DMS 273 treated with DMSO at 0.1 percent for 48 hours (cell line): ENCODE measurements at regions not wholly inside any gene's neighbourhood (a gene's known extent, or its start where the extent isn't known, plus 50 kb on each side); places are given as distances from the start of the nearest gene placed in this dataset.

Experiments
- DNase-seq: peaks from one replicate; lab custom pipeline; 2025; lab: John Stamatoyannopoulos, UW

DNA sequence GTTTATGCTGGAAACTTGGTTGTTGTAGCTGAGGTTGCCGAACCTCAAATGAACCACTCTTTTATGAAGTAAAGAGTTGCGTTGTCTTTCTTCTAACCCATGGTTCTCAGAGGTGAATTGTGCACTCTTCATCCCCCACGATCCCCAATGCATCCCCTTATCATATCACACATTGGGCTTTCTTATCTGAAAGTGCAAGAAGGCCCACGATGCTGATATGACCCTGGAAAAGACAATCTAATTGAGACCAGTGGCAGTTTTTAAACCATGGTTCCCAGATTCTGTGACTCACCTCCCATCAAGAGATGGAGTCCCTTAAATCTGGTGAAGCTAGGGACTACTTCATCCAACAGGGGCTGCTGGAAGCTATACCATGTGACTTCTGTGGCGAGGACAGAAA is 156.3 kb upstream of the IRX3 start:
- no peak for DNase-seq

DNA sequence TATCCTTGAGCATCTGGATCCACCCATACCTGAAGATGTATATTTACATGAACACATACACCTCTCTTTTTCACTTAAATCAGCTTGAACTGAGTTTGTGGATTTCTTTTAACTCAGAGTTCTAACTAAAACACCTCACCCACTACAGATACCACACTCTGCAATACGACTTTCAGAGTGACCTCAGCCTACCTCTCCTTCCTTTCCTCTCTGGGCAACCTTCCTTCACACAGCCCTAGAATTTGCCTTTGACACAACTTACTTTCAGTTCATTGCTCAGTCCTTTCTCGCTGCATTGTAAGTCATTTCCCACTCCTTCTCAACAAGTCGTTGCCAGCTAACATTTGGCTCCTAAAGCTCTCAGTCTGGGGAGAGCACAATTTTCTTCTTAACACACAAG is 151.9 kb upstream of the IRX3 start:
- DNase-seq, result no peak

DNA sequence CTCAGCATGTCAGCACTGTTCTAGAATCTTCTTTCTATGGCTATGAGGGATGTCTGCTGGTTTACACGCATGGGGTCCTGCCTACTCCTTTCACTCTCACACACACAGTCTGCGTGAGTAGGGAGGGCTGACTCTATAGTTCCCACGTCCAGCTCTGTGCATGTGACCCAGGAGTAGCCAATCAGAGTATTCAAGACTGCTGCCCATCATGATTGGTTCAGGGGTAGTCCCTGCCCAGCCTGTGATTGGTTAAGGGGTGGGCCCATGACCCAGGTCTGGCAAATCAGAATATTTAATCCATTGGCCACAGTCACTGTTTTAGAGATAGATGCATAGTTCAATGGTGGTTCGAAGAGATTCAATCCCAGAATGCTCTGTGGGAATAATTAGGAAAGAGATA is 151.3 kb upstream of the IRX3 start:
- no peak for DNase-seq

DNA sequence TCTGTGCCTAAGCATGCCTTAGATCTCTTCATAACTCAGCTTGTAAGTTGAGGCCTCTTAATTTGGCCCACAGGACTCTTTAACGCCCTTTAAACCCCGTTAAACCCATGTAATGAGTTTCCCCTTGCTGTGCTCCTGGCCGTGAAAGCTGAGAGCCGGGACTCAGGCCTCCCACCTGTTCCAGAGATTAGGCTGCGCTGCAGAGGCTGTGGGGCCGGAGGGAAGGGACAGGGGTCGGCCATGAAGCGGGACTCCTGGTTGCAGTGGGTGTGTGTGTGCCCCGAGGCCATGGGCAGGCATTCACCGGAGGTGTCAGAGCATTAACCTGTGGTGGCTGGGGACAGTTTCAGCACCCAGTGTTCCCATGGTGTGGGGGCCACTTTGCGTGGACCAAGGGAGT is 150.8 kb upstream of the IRX3 start:
- no peak for DNase-seq

DNA sequence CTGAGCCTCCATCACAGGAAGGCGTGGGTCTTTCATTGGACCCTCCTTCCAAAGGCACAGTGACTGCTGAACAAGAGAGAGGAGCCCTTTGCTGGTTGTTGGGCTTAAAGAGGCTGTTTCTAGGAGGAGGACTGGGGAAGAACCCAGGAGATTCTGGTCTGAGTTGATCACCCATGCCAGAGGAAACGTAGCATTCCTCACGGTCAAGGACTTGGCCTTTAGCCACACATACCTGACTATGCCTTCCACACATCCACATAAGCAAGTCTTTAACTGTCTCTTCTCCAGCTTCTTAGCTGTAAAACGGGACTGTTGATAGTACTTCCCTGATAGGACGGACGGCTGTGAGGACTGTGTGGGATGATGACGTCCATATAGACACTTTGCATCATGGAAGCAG is 149.8 kb upstream of the IRX3 start:
- no peak for DNase-seq

DNA sequence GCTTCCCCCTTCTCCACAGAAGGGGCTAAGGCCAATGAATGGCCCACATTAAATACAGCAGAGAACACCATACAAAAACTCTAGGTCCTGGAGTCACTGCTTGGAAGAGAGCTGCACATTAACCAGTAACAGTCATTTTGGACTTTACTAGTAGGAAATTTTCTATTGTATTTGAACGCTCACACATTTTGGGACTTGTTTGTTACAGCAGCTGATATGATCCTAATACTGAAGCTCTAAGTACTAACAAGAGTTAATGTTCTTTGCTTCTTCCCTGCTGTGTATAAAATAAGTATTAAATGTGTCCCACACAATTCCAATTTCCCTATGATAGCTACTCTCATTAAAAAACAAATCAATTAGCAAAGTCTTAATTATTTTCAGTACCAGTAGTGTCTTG is 148.3 kb upstream of the IRX3 start:
- DNase-seq, result no peak

DNA sequence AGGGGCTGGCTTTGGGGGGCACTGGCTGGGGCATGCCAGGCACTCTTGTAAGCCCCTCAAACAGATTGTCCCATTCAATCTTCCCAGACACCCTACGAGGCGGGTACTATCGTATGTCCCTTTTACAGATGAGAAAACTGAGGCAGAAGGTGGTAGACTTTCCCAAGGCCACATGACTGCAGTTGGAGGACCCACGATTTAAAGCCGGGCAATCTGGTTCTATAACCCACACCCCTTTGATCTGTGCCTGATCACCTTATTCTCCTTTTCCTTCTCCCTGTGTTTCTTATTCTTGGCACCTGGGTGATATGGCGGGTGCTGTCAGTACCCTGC is 146.3 kb upstream of the IRX3 start:
- DNase-seq, result no peak

DNA sequence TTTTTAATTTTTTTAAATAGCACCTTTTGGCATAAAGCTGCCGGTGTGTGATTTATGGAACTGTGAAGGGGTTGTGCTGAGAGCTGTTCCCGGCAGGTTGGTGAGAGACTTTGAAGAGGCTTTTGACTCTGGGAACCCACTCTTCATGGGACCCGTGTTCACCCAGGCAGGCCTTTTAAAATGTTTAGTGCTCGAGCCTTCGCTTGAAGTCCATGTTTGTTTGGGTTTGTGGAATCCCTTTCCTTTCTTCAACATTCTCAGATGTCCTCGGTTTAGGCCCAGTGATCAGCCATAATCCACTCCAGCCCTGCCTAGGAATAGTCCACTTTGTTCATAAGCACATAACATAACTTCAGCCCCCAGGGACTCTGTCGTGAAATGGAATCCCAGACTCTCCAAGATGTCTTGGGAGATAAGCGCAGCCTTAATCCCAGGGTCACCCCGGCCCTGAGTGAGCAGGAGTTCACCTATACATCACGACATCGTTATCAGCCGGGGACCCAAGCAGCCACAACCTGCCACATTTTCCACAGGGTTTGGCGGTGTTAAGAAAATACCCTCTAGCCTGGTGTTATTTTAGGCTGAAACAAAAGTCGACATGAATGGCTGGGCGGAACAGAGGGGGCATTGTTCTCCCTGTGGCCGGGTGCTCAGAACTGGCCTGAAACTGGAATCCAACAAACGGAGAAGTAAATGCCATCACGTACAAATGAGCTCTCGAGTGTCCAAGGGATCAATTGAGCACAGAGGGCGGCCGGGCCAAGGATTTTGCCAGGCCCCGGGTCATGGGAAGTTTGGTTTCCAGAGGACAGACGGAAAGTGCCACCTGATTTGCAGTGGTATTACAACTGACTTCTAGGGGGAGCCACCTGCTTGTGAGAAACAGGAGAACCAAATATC is 145.7 kb upstream of the IRX3 start:
- DNase-seq, result no peak

DNA sequence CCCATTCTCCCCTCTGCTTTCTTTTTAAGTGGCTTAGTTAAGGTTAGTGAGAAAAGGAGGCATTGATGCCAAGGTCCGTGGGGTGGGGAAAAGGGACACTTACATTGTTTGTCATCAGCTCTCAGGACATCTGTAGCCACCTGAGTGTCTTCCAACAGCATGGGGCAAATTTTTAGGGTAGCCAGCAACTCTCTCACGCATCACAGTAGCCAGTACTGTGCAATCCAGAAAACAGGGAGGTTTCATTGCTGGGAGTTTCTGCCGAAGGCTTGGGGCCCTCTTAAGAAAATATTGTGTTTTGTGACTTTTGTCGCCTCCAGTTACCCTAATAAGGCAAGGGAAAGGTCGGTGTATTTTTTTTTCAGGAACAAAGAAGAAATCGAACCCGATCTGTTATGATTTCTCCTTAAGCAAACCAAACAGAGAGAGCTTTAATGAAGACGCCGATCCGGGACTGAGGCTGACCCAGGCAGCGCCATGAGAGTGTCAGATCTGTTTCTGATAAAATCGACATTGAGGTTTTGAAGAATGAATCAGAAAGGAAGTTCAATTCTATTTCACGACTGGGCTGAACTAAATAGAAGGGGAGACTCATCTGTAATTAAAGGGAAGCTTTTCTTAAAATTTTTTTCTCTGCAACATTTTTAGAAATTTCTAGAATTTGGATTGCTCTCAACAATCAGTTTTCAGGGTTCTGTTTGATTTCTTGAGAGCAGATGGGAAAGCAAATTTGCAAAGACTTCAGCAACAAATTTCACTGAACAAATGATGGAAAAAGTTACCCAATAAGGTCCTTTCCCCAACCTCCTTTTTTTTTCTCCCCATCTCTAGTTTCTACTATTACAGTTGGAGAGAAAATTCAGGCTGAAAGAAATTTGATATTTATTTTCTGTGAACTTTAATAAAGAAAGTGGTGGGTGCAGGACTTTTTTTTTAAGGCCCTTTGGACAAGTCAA is 144.7 kb upstream of the IRX3 start:
- DNase-seq, result no peak

DNA sequence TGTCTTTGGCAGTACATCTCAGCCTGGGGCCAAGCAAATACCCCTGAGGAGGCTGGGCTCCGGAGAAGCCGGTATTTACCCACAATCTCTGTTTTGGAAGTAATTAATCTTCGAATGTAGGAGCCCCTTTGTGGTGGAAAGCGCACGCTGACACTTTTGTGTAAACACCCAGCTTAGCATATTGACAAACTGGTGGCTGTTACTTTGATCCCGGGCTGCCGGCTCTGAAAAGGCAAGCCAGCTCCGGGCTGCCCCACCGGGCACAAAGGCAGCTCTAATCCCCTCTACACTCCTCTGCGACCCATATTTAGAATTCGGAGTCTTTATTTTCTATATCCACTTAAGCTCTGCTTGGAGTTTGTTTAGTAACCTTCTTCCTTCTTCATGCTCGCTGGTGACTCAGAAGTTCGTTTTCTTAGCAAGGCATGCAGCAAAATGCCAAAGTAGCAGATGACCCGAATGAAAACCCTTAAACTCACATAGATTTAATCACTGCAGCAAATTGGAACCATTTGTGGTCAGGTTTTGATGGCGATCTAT is 144.0 kb upstream of the IRX3 start:
- no peak for DNase-seq

DNA sequence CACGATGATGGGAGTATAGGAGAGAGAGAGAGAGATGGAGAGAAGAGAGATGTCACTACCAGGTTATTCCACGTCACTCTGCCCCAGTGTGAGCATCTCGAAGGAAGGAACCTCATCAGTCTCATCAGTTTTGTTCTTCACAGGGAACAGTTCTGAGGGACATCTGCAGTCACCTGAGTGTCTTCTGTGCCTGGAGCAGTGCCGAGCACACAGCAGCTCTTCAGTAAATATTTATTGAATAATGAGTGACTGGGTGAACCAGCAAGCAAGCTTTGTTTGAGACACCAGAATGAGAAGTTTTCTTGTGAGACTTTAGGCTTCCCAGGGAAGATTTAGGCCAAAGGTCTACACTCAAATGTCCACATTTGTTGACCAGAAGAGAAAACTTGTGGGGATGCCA is 142.4 kb upstream of the IRX3 start:
- no peak for DNase-seq

DNA sequence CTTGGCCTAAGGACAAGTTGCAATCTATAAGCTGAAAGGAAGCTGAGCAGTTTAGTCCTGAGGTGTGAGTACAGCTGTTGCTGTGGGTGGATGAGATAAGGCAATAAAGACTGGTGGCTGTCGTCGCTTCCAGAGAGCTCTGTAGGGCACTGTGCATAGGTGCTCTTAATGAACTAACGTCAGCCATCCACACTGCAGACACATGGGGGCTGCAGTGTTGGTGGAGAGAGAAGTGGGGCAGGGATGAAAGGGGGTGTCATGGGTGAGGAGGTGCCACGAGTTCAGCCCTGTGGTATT is 139.9 kb upstream of the IRX3 start:
- DNase-seq, result no peak

DNA sequence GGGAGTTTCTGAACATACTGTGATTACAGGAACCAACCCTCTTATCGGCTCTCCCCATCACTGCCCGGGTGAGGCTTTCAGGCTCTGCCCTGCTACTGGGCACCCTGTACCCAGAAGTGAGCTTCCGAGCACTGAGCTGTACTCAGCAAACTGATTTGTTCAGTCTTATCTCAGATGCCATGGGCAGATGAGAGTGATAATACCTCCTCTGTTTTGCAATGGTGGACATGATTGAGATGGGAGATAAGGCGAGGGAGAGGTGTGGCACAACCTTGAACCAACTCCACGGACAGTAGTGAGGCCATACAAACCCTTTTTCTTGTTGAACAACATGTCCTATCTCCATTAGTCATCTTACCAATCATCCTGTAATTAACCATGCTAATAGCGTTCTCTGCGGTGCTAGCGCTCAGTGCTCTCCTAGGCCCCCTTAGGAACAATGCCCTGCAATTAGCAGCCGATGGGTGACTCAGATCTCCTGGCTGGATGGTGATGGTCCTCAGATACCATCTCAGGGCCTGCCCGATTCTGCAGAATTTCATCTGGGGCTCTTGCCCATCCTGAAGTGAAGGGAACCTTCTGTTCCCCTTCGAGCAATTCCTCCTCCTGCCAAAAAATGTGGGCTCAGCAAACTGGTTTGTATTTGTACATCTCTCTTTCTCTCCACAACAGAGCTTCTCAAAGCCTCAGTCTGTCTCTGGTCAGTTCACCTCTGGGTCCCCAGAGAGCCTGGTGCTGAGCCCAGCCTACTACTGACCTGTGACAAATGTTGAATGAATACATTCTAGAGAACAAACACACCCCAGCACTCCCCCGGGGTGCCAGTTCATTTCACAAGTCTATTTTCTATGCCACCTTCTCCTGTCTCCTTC is 139.3 kb upstream of the IRX3 start:
- DNase-seq, result no peak

DNA sequence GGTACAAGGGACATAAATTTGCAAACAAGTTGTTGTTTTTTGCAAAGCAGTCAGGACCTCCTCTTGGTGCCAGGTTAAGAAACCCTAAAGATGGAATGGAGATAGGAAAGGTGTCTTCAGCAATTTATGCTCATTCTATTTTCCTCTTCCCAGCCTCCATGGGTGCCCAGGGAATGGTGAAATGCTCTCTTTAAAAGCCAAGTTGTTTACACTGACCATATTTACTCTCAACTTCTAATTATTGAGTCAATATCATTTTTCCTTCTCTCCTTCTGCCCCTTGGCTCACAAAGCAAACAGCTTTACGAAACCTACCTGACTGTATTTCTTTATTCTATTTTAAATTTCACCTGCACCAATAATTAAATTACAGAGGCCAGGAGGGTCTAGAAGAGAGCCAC is 138.5 kb upstream of the IRX3 start:
- no peak for DNase-seq

DNA sequence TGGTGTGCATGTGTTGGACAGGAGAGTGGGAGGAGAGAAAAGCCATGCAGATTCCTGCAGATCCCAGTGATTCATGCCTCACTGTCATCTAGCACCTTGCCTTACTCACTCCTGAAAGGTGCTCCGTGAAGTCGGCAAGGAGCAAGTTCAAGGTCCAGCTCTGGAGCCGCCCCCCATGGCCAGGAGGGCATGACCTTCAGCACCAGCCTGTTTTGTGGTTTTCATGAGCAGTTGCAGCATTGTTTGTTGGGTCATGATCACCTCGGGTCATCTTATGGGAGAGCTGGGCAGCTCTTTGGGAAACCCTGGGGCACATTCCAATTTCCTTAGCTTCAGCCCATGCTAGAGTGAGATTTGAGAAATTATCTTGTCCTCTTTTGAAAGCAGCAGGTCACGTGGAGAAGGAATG is 137.5 kb upstream of the IRX3 start:
- DNase-seq, result no peak

DNA sequence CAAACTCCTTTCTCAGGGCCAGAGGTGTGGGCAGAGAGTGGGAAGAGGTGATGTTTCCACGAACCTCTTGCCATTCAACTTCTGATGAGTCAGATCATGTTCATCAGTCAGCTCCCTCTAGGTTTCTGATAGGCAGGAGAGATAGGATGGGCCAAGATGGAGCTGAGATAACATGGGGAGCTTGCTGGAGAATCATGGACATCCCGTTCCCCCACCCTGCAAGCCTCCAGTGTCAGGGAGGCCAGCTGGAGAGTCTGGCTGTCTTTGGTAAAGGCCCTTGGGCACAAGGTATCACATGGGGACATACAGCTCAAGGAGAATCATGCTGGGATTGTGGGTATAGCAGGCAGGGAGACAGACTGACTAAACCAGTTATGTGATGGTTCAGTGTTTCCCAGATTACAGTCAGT is 136.0 kb upstream of the IRX3 start:
- no peak for DNase-seq

DNA sequence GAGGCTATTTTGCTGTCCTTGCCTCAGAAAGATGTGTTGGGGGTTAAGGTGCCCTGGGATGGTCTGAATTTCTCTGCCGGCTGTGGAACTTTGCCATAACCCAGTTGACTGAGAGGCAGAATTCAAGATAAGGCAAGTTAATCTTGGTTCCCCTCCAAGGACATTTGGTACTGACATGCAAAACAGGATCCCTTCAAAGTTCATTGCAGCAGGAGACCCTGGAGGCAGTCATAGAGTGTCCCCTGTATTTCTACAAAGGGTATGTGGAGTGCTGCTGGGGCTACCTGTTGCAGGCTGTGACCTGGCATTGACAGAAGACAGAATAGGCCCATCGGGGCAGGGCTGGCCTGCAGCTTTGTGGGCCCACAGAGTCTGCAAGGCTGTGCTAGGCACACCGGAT is 135.6 kb upstream of the IRX3 start:
- DNase-seq, result no peak

DNA sequence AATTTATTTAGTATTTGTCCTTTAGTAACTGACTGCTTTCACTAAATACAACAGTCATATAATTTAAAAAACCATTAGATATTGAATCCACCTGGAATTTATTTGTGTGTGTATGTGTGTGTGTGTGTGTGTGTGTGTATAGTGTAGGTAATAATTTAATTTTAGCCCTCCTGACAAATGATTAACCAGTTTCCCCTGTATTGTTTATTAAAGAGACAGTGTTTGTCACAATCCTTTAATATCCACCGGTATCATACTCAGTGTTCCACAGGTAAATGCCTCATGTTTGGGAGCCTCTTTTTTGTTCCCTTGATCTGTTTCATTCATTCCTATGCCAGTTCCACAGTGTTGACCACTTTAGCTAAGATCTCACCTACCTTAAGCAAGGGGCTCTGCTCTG is 134.6 kb upstream of the IRX3 start:
- DNase-seq, result no peak

DNA sequence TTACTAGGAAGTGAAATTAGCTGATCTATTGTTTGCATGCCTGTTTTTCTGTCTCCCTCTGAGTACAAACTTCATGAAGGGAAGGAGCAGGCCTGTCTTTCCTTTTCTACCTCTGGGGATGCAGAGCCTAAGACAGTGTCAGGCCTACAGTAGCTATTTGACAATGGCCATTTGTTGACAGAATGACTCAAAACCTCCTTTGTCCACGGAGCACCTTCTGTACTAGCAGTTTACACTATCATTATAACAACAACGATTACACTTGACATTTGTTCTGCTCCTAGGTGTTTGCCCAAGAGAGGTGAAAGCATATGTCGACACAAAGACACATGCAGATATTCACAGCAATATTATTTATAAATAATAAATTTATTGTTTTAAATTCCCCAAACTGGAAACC is 132.3 kb upstream of the IRX3 start:
- no peak for DNase-seq

DNA sequence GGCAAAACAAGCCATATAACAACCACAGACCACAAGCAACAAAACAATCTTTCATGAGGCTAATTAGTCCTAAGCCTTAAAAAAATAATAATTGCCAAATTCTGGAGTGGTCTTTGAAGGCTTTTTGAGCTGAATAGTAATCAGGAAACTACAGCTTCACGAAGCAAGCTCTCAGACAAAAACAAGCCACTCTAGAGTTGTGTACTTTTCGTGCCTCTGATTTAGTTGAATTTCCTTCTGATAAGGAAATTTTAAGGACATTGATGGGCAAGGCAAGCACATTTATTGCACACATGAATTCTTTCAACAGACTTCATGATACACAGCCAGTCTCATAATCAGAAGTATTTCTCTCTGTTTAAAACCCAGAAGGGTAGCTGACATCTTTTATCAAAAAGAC is 130.8 kb upstream of the IRX3 start:
- no peak for DNase-seq

DNA sequence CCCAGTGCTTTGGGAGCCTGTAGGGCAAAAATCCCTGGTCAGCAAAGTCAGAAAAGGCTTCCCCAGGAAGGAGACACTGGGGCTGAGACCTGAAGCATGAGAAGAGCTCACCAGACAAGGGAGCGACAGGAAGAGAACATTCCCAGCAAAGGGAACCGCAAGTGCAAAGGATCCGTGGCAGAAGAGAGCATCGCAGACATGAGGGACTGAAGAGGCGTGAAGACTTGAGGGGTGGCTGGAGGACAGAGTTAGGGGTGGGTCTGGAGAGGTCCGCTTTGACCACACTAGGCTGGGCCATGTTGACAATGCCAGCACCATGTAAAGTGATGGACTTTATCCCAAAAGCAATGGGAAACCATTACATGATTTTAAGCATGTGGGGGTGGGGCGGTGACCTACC is 128.1 kb upstream of the IRX3 start:
- no peak for DNase-seq

DNA sequence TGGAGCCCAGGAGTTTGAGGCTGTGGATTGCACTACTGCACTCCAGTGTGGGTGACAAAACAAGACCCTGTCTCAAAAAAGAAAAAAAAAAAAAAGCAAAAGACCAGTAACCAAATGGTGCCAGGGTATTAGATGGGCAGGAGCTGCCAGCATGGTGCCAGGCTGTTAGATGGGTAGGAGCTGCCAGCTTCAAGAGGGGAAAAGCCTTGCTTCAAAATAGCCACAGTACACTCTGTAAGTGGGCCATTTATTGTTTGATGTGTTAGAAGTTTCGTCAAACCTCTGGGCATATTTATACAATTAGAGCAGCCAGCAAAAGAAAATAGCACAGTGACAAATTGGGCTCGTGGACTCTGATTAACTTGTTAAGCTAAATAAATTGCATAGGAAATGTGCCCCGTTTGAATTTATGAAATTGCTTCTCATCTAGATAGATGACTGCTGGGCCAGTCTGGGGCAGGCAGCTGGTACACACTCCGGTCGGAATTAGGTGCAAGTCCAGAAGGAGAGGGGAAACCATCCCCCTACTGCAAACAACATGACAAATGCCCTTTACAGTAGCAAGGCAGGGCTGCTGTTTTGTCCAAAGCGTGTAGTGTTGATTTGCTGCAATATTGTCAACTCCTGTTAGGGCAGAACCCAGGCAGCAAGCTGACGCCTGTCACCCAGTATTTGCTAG is 126.3 kb upstream of the IRX3 start:
- no peak for DNase-seq
